H1 (cell line): ENCODE measurements at regions not wholly inside any gene's neighbourhood (a gene's known extent, or its start where the extent isn't known, plus 50 kb on each side); places are given as distances from the start of the nearest gene placed in this dataset.

Experiments
- CTCF ChIA-PET: fragments of 300-600 bp; sonication (Branson Sonifier 250); formaldehyde crosslinking; loops from one replicate; lab custom pipeline; 2021; ENCODE audit not compliant: partially characterized antibody; lab: Charles Lee
- POLR2A ChIA-PET: fragments of 300-600 bp; sonication (Branson Sonifier 250); formaldehyde crosslinking; loops from one replicate; lab custom pipeline; 2021; ENCODE audit warnings: inconsistent platforms; ENCODE audit not compliant: partially characterized antibody; lab: Charles Lee
- DNase-seq, 2 experiments: peaks; one replicate each; pipeline versions ENCODE4 v3.0.0 to v3.0.0-alpha.2; 2010 to 2022; ENCODE audit warnings: low spot score in 2 of 2, low read depth in 1 of 2, mixed read lengths in 1 of 2
- FAIRE-seq: peaks from 2 replicates; lab custom pipeline; 2011; peaks lifted over from hg19 to GRCh38; lab: Jason Lieb, UNC
- H2AFZ ChIP-seq: 2 replicates; pipeline ENCODE4 v1.8.1; 2012; ENCODE audit warnings: low read length, inconsistent platforms
- H2AK5ac ChIP-seq: 2 replicates; pipeline ENCODE4 v1.6.1; 2013; ENCODE audit warnings: low read depth, low read length
- H2BK120ac ChIP-seq: replicated peaks from 2 replicates; pipeline ENCODE3; 2013; ENCODE audit warnings: low read depth, low read length, inconsistent platforms
- H2BK12ac ChIP-seq: 2 replicates; pipeline ENCODE4 v1.6.1; 2013; ENCODE audit warnings: low read depth, low read length
- H2BK15ac ChIP-seq: 2 replicates; pipeline ENCODE4 v1.6.1; 2013; ENCODE audit warnings: low read length
- H2BK20ac ChIP-seq: 2 replicates; pipeline ENCODE4 v1.6.1; 2013; ENCODE audit warnings: low read length
- H2BK5ac ChIP-seq: 2 replicates; pipeline ENCODE4 v1.6.1; 2013; ENCODE audit warnings: low read depth, low read length
- H3K14ac ChIP-seq: 2 replicates; pipeline ENCODE4 v1.6.1; 2013; ENCODE audit warnings: inconsistent platforms; ENCODE audit not compliant: insufficient read length
- H3K18ac ChIP-seq: 2 replicates; pipeline ENCODE4 v1.6.1; 2013; ENCODE audit warnings: low read length; ENCODE audit errors: extremely low read depth
- H3K23ac ChIP-seq: 2 replicates; pipeline ENCODE4 v1.6.1; 2013; ENCODE audit warnings: inconsistent platforms; ENCODE audit not compliant: insufficient read length
- H3K23me2 ChIP-seq: 2 replicates; pipeline ENCODE4 v1.6.1; 2013; ENCODE audit warnings: low read depth, low read length
- H3K27ac ChIP-seq: 2 replicates; pipeline ENCODE4 v1.6.1; 2011; ENCODE audit warnings: low read depth, low read length, inconsistent platforms
- H3K27me3 ChIP-seq, 4 experiments: replicated peaks in 1 of 4; 1 replicate in 1 of 4; 2 replicates in 3 of 4; pipeline versions ENCODE4 v1.6.1 to v1.8.1; 2011 to 2013; ENCODE audit warnings: low read length in 3 of 4, mild to moderate bottlenecking in 3 of 4, inconsistent platforms in 2 of 4, mixed read lengths in 2 of 4, moderate library complexity in 1 of 4; ENCODE audit not compliant: control insufficient read depth in 3 of 4, insufficient read depth in 3 of 4; ENCODE audit errors: extremely low read depth in 1 of 4
- H3K36me3 ChIP-seq, 4 experiments: 2 replicates each; pipeline versions ENCODE4 v1.6.1 to v1.8.1; 2011 to 2013; ENCODE audit warnings: mild to moderate bottlenecking in 4 of 4, low read length in 3 of 4, moderate library complexity in 2 of 4, control low read depth in 1 of 4, inconsistent platforms in 1 of 4; ENCODE audit not compliant: insufficient read depth in 4 of 4, control insufficient read depth in 2 of 4
- H3K4ac ChIP-seq: replicated peaks from 2 replicates; pipeline ENCODE3; 2013; ENCODE audit warnings: low read length, low read depth, mixed read lengths, inconsistent platforms; ENCODE audit not compliant: insufficient read length
- H3K4me1 ChIP-seq, 4 experiments: replicated peaks in 1 of 4; 1 replicate in 1 of 4; 2 replicates in 3 of 4; pipeline versions ENCODE4 v1.6.1 to v1.8.1; 2011 to 2013; ENCODE audit warnings: low read length in 3 of 4, inconsistent platforms in 2 of 4, mixed read lengths in 1 of 4; ENCODE audit not compliant: insufficient read depth in 4 of 4, control insufficient read depth in 3 of 4
- H3K4me2 ChIP-seq, 2 experiments: 2 replicates each; pipeline versions ENCODE4 v1.6.1 to v1.8.1; 2011 to 2013; ENCODE audit warnings: low read depth in 2 of 2, low read length in 2 of 2, control low read depth in 1 of 2, inconsistent platforms in 1 of 2, mild to moderate bottlenecking in 1 of 2; ENCODE audit not compliant: insufficient read depth in 1 of 2
- H3K4me3 ChIP-seq, 4 experiments: fragments of 200-600, 300-600 bp in 1 of 4; sonication (generic), shearing (Covaris generic), sonication (Bioruptor Twin) in 1 of 4; 2 replicates each; pipeline versions ENCODE4 v1.5.1 to v1.8.1; 2011 to 2016; ENCODE audit warnings: low read length in 4 of 4, low read depth in 3 of 4, control low read depth in 2 of 4, inconsistent platforms in 2 of 4, mild to moderate bottlenecking in 2 of 4, mixed read lengths in 1 of 4, moderate library complexity in 1 of 4; ENCODE audit not compliant: insufficient read depth in 2 of 4; ENCODE audit errors: extremely low read depth in 1 of 4
- H3K56ac ChIP-seq: replicated peaks from 2 replicates; pipeline ENCODE3; 2013; ENCODE audit warnings: low read depth, mild to moderate bottlenecking, mixed read lengths, low read length, inconsistent platforms; ENCODE audit not compliant: insufficient read length
- H3K79me1 ChIP-seq: 2 replicates; pipeline ENCODE4 v1.6.1; 2013; ENCODE audit warnings: low read depth, low read length, control low read depth
- H3K79me2 ChIP-seq, 2 experiments: 2 replicates each; pipeline versions ENCODE4 v1.6.1 to v1.8.1; 2012 to 2013; ENCODE audit warnings: low read length in 2 of 2, mild to moderate bottlenecking in 2 of 2, inconsistent platforms in 1 of 2; ENCODE audit not compliant: insufficient read depth in 2 of 2, control insufficient read depth in 1 of 2
- H3K9ac ChIP-seq, 4 experiments: replicated peaks in 1 of 4; 1 replicate in 1 of 4; 2 replicates in 3 of 4; pipeline versions ENCODE4 v1.6.1 to v1.8.1; 2011 to 2013; ENCODE audit warnings: low read depth in 3 of 4, low read length in 3 of 4, control low read depth in 2 of 4, mild to moderate bottlenecking in 2 of 4, moderate library complexity in 2 of 4, inconsistent platforms in 1 of 4; ENCODE audit errors: extremely low read depth in 1 of 4
- H3K9me3 ChIP-seq, 2 experiments: 2 replicates each; pipeline versions ENCODE4 v1.6.1 to v1.8.1; 2012 to 2013; ENCODE audit warnings: mild to moderate bottlenecking in 2 of 2, moderate library complexity in 2 of 2, control low read depth in 1 of 2, inconsistent platforms in 1 of 2, low read depth in 1 of 2, low read length in 1 of 2, mixed read lengths in 1 of 2; ENCODE audit not compliant: insufficient read depth in 2 of 2
- H4K20me1 ChIP-seq, 2 experiments: replicated peaks in 1 of 2; 2 replicates each; pipeline versions ENCODE3 to v1.8.1; 2011 to 2013; ENCODE audit warnings: inconsistent platforms in 2 of 2, low read length in 2 of 2, mild to moderate bottlenecking in 1 of 2; ENCODE audit not compliant: insufficient read depth in 2 of 2, control insufficient read depth in 1 of 2
- H4K5ac ChIP-seq: 2 replicates; pipeline ENCODE4 v1.6.1; 2013; ENCODE audit warnings: low read length, low read depth, mixed read lengths, inconsistent platforms; ENCODE audit not compliant: insufficient read length
- H4K8ac ChIP-seq: 2 replicates; pipeline ENCODE4 v1.8.0; 2013; ENCODE audit warnings: mild to moderate bottlenecking, moderate library complexity, low read length, inconsistent platforms; ENCODE audit not compliant: insufficient read depth; ENCODE audit errors: extremely low read depth
- H4K91ac ChIP-seq: replicated peaks from 2 replicates; pipeline ENCODE3; 2013; ENCODE audit warnings: low read length, mixed read lengths, inconsistent platforms; ENCODE audit not compliant: insufficient read length
- CHD2 ChIP-seq: IDR thresholded peaks from 2 replicates; pipeline ENCODE4 v1.6.1; 2012; ENCODE audit warnings: low read length, improper control_type of control experiment
- HDAC6 ChIP-seq: IDR thresholded peaks from one replicate; pipeline ENCODE4 v1.7.1; 2012; ENCODE audit warnings: low read depth, mild to moderate bottlenecking, inconsistent platforms, low read length, moderate library complexity
- KDM5A ChIP-seq: fragments of 200-600 bp; IDR thresholded peaks from 2 replicates; pipeline ENCODE4 v1.7.1; 2012; ENCODE audit warnings: mild to moderate bottlenecking, low read length, inconsistent platforms, mixed read lengths
- MAFK ChIP-seq: IDR thresholded peaks from 2 replicates; pipeline ENCODE4 v1.6.1; 2012; ENCODE audit warnings: low read depth, mild to moderate bottlenecking, improper control_type of control experiment, low read length
- RFX5 ChIP-seq: IDR thresholded peaks from 2 replicates; pipeline ENCODE4 v1.6.1; 2011; ENCODE audit warnings: low read depth, low read length, improper control_type of control experiment, borderline replicate concordance
- RNF2 ChIP-seq: fragments of 200-900, 300-1000 bp; sonication (generic); IDR thresholded peaks from 2 replicates; pipeline ENCODE4 v1.7.1; 2016; ENCODE audit warnings: borderline replicate concordance, low read depth, mild to moderate bottlenecking, antibody characterized with exemption, low read length; ENCODE audit not compliant: poor library complexity, severe bottlenecking; ENCODE audit errors: missing control alignments
- SIX5 ChIP-seq: IDR thresholded peaks from 2 replicates; pipeline ENCODE4 v1.6.1; 2011; ENCODE audit warnings: mild to moderate bottlenecking, low read depth, low read length
- TEAD4 ChIP-seq: IDR thresholded peaks from 2 replicates; pipeline ENCODE4 v1.6.1; 2012; ENCODE audit warnings: low read depth, low read length, inconsistent platforms, mixed read lengths
- WGBS, 2 experiments: shearing (Covaris generic) in 1 of 2; methylation state at CpG; one replicate each; pipeline versions ENCODE4 v1.1.6 to v1.1.7; 2013 to 2015; ENCODE audit warnings: low lambda C conversion rate in 2 of 2, mixed read lengths in 2 of 2, inconsistent platforms in 1 of 2, low coverage in 1 of 2, missing lambda C conversion rate in 1 of 2; ENCODE audit not compliant: insufficient replicate concordance in 2 of 2, insufficient coverage in 1 of 2, insufficient read length in 1 of 2; ENCODE audit errors: extremely low coverage in 1 of 2, missing lambda C conversion rate in 1 of 2; 5-methylcytosine and 5-hydroxymethylcytosine counted together
- TF ChIP-seq, protein P1 (sequence below): IDR thresholded peaks from 2 replicates; pipeline ENCODE4 v1.6.1; 2012; ENCODE audit warnings: inconsistent platforms
- TF ChIP-seq, protein P2 (sequence below), 3 experiments: IDR thresholded peaks; 1 replicate in 2 of 3; 2 replicates in 1 of 3; pipeline versions ENCODE4 v1.5.1 to v1.6.1; 2011; ENCODE audit warnings: low read length in 3 of 3, mild to moderate bottlenecking in 3 of 3, inconsistent platforms in 2 of 3, low read depth in 1 of 3, moderate library complexity in 1 of 3; ENCODE audit not compliant: insufficient read depth in 1 of 3; ENCODE audit errors: control extremely low read depth in 1 of 3

DNA sequence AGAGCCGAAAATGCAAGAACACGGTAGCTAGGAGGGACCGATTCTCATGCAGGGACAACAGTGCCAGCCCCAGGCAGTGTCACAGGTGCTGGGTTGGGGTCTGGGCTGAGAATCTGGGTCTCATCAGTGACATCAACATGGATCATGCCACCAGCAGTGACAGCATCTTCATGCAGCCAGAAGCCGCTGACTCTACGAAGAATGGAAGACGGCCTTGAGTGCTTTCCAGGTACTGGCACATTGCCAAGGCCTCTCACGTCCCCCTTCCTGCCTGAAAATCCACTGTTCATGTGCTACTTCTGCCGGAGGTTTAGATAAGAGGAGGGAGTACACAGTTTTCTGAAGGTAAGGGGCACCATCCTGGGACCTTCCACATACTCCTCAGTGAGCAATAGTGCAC, 141.1 kb upstream of the FOXQ1 start:
- Histone ChIP-seq H3K23me2 (no peaks in the 10 kb centered on the region), H3K56ac (no peak overlapping the region), H3K79me1 (no peaks in the 10 kb centered on the region), H3K23ac (no peak overlapping the region), H3K18ac (no peak overlapping the region), H4K20me1 (no peaks in the 10 kb centered on the region), H2BK12ac (no peak overlapping the region), H3K79me2 (no peaks in the 10 kb centered on the region), H2AK5ac (no peak overlapping the region), H2BK15ac (no peak overlapping the region), H3K4me3 (no peak overlapping the region), H2BK5ac (no peak overlapping the region), H2BK120ac (no peak overlapping the region), H4K5ac (no peak overlapping the region), H3K36me3 (no peaks in the 10 kb centered on the region), H3K9ac (no peak overlapping the region), H4K91ac (no peak overlapping the region), H2AFZ (no peak overlapping the region), H3K27ac (no peak overlapping the region), H3K27me3 (no peaks in the 10 kb centered on the region), H4K8ac (0 out of 2 replicates have a peak overlapping the region, but pooled peaks have one; percentile 69), H2BK20ac (no peak overlapping the region), H3K4ac (no peak overlapping the region), H3K4me2 (no peak overlapping the region), H3K4me1 (no peaks in the 10 kb centered on the region), H3K9me3 (no peaks in the 10 kb centered on the region), H3K14ac (no peak overlapping the region)
- FAIRE-seq = no peak
- DNase-seq = no peak
- ChIA-PET CTCF (interaction anchor here (0.6 kb wide), 1 partner anchor 256 kb away, joined by 4 read pairs; no protein-coding TSS in a partner anchor), POLR2A (no interaction called here)
- 94% methylated on average over 8 of the region's 8 CpGs; no CpG with 5 or more reads in 1 of the 2 experiments for WGBS, 2 experiments
- TF ChIP-seq KDM5A (no peak), MAFK (no peak), HDAC6 (no peak), SIX5 (no peak), RNF2 (no peak), RFX5 (no peak), CHD2 (no peak), TEAD4 (no peak)
- TF ChIP-seq, protein P1, sequence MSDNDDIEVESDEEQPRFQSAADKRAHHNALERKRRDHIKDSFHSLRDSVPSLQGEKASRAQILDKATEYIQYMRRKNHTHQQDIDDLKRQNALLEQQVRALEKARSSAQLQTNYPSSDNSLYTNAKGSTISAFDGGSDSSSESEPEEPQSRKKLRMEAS = no peak
- TF ChIP-seq, protein P2, sequence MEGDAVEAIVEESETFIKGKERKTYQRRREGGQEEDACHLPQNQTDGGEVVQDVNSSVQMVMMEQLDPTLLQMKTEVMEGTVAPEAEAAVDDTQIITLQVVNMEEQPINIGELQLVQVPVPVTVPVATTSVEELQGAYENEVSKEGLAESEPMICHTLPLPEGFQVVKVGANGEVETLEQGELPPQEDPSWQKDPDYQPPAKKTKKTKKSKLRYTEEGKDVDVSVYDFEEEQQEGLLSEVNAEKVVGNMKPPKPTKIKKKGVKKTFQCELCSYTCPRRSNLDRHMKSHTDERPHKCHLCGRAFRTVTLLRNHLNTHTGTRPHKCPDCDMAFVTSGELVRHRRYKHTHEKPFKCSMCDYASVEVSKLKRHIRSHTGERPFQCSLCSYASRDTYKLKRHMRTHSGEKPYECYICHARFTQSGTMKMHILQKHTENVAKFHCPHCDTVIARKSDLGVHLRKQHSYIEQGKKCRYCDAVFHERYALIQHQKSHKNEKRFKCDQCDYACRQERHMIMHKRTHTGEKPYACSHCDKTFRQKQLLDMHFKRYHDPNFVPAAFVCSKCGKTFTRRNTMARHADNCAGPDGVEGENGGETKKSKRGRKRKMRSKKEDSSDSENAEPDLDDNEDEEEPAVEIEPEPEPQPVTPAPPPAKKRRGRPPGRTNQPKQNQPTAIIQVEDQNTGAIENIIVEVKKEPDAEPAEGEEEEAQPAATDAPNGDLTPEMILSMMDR (IDR thresholded peaks at IDR 0.05; ENCODE audit: control extremely low read depth in 1 of 3, insufficient read depth in 1 of 3, low read depth in 1 of 3, low read length in 3 of 3) = no peak
